HG03135 (cell line): ENCODE measurements at regions not wholly inside any gene's neighbourhood (a gene's known extent, or its start where the extent isn't known, plus 50 kb on each side); places are given as distances from the start of the nearest gene placed in this dataset.
"Not testable (repeated sequence)": the region's sequence is repeated elsewhere in the genome, so short reads cannot be mapped to it uniquely, and the experiment has no call there.

ENCODE experiments used
- ATAC-seq: cut with Tn5 transposase; IDR thresholded peaks from one replicate; pipeline ENCODE4 v1.9.1; 2021; ENCODE audit warnings: mild to moderate bottlenecking, moderate library complexity; ENCODE audit not compliant: unreplicated experiment

DNA sequence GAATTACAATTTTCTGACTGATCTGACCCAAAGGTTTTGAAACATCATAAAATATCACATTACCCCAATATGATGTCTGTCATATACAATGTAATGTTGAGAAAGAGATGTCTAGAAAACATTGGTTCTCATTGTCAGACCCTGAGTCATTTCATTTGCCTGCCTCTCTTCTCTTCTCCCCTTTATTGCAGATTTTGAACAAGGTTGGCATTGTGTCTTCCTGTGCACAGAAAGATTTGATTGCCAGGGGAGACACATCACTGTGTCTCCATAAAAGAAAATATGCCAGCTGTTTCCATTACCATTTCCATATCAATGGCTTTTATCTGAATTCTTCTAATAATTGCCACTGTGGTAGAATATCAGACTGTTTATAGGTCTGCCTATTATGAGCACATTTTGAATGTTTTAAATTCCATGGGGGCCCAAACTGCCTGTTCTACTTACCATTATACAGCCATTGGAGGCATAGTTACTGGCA is 65.6 kb downstream of the IFI44 start:
- ATAC-seq: no peak

DNA sequence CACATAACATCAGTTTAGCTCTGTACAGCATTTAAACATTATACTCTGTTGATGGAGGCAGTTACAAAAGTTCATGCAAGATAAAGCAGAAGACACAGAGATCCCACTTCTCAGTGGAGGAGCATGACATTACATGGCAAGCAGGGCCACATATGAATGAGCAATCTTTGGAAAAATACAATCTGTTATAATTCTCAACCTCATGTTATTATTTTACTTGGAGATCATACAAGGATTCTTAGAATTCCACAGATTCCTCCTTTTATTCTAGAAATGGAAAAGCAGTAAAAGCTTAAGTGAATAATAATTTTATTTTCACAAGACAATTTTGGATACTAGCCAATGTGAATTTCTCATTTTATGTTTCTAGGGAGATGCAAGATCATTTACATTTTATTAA is 66.6 kb downstream of the IFI44 start:
- no peak for ATAC-seq

DNA sequence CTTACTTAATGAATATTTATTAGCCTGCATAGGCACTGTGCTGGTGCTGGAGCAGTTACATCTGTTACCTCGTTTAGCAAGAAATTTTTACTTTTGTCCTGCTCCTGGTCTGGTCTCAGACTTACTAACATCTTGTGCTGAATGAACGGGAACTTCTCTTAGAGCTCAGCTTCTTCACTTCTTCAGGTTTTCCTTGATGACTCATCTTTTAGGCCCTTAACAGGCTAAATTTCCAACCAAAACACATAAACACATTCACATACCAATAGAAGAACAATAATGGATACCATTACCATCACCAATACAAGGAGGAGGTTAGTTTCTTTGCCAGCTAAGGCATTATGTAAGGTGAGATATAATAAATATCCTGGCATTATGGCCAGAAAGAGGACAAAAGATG is 68.9 kb downstream of the IFI44 start:
- no peak for ATAC-seq

DNA sequence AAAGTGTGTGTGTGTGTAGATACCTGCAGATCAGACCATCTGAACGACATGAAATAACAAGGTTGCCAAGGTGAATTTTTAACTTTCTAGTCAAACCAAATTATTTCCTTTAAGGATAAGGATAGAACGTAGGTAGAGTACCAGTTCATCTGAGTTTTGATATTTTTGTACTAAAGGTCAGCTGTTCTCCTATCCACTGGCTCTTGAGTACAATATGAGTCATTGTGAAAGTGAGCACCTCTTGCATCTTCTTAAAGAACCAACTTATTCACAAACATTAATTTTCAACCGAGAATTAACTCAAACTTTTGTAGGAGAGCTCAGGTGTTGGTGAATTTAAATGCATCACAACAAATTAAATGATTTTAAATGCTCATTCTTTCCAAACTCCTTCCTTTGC is 71.5 kb downstream of the IFI44 start:
- ATAC-seq: no peak

DNA sequence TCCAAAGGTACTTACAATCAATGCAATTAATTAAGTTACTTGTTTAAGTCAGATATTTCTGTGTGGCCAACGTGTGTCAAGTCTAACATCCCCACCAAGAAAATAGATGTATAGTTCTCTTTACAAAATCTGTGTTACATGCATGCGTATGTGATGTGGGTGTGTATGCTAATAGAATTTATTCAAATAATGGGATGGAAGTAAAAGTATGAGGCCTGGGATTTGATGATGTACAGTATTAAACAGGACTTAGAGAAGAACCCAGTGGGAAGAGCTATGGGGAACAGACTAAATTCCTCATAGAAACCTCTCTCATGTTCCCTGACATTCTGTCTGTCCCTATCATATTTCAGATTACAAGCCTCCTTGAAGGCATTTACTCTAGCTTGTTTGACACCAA is 72.5 kb downstream of the IFI44 start:
- ATAC-seq: no peak

DNA sequence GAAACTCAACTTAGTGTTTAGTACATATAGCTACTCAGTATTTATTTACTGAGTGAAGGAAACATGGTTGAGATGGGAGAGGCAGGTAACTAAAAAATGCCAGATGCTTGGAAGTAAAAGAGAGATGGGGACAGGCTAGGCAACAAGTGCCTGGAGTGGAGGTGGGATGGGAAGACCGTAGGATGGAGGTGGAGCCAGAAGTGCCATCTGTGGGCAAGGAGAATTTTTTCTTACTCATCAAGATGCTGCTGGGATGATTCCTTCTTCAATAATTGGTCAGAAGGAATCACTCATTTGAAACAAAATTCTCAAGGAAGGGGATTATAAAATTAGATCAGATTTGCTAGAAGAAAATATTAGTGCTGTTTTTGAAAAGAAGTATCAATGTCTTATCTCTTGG is 72.9 kb downstream of the IFI44 start:
- ATAC-seq: no peak

DNA sequence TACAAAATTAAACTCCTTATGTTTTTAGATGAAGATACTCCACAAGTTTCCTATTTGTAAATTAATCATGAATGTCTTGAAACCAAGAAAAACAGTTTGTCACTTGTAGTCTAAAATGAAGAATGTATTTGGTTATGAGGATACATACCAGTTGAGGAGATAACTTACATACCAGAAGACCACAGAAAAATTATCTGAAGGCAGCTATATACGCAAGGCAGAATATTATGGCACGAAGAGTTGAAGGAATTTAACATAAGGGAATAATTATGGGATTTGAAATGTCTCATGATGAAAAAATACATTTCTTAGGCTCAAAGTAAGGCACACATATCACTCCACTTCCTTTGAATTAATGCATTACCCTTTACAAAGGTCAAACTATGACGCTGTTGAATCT is 73.3 kb downstream of the IFI44 start:
- no peak for ATAC-seq

DNA sequence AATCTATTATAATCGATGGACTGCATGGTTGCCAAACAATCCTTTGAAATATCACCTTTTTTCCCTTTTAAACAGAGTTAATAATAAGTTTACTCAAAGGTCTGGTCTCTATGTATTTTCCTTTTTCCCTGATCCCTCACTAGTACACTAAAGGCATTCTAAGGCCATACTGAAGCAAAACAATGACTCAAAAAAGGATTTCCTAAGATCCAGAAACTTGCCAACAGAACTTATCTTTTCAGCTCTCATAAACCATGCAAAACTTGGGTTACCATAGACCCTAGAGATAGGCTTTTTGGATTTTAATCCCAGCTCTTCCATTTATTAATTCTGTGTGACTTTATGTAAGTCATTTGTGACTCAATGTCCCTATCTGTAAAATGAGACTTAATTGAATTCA is 77.1 kb downstream of the IFI44 start:
- no peak for ATAC-seq

DNA sequence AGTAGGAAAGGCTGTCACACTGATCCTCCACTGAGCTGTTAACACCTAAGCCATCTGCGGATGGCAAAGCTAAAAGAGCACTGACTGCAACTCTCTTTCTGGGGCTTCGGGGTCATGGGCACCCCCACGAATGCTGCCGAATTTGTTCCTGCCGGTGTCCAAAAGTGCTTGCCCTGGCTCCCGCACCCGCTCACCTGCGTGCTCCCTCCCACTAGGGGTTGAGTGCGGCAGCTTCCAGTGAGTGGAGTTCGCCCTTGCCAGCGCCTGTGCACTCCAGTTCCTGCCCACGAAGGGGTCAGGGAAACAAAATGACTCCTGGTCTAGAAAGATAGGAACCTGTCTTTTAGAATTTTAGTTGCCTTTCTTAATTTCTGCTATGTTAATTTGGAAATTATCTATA is 78.7 kb downstream of the IFI44 start:
- ATAC-seq: no peak

DNA sequence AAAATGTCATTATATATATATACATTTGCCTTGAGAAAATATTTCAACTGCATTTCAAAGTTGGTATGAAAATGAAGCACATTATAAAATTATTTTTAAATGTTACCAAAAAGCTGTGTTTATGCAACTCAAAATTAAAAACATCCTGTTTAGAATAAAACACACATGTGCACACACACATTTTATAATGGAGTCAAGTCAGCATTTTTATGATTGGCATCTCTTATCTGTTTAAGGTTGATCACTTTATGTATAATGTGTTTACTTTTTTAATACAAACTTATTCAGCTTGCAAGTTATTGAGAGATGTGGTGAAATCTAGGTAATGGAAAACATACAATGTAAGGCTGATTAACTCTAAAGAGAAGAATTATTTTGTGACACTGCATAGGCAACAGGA is 80.4 kb downstream of the IFI44 start:
- ATAC-seq: no peak

DNA sequence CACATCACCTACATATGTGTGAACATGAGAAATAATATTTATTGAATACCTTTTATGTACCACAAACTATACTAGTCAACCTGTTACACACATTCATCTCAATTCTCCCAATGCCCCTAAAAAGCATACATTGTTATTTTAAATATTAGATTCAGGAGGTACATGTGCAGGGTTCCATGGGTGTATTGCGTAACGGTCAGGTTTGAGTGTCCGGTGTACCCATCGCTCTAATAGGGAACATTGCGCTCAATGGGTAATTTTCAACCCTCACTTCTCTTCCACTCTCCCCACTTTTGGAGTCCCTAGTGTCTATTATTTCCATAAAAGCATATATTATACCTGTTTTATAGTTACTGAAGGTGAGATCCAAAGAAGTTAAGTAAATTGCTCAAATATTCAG is 82.0 kb downstream of the IFI44 start:
- no peak for ATAC-seq

DNA sequence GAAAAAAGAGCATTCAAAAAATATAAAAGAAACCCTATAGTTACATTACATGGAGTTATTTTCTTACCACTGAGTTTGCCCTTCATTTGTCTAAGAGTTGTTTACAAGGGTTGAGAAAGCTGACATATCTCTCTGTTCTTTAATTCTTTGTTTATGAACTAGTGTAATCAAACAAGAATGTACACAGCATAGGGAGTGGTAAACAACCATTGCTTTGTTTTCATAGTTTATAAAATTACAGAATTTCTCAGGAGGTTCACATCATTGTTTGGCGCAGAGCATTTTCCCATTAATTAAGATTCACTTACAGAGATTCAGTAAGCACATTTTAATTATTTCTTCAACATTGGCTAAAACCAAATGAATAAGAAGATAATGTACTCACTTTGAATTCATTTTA is 87.6 kb downstream of the IFI44 start:
- no peak for ATAC-seq

DNA sequence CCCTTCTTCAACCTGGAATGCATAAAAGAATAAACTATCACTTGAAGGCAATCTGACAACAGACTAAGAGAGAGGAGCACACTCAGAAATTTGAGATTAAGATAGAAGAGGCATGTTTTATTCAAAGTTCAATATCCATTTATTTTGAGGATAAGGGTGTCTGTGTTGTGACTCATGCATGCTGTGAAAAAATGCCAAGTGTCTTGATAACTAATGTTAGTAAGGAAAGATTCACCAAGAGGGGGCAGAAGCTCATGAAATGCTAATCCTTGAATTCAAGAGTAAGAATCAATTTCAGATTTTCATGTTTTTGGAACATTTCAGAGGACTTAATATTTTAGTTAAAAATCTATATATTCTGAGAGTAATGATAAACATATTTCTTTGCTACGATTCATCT is 94.0 kb downstream of the IFI44 start:
- no peak for ATAC-seq

DNA sequence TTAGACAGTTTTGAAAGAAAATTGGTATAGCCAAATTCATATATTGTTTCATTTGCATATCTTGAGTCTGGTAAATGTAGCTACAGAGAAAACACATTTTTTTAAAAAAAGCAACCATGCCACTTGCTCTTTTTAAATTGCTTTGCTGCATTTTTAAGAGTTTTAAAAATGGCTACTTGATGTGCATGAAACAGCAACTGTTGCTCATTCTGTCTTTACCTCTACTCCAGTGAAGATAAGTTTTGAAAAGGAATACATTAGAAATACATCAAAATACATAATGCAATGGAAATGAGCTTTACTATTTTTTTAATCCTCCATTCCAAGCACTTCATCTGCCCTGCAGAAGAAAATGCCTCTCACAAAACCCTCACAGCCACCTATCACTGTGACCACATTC is 95.5 kb downstream of the IFI44 start:
- no peak for ATAC-seq

DNA sequence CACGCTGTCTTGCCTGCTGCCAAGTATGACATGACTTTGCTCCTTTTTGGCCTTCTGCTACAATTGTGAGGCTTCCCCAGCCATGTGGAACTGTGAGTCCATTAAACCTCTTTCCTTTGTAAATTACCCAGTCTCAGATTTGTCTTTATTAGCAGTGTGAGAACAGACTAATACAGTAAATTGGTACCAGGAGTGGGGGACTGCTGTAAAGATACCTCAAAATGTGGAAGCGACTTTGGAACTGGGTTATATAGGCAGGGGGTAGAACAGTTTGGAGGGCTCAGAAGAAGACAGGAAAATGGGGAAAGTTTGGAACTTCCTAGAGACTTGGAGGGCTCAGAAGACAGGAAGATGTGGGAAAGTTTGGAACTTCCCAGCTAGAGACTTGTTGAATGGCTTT is 104.0 kb downstream of the IFI44 start:
- ATAC-seq: not testable (repeated sequence)

DNA sequence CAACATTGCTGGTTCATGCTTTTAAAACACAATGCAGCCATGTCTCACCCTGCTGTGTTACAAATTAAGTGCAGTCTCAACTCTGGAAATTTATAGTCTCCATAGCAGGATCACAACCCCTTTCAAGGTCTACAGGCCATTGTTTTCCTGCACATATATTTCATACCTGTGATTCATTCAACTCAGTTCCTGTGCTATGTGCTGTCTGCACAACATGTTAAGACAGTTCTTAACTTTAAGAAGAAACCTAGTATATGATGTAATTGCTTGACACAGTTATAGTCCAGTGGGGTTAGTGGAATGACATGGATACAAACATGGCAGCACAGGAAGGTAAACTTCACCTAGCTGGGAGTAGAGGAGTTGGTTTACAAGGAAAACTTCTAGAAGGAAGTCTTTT is 106.4 kb downstream of the IFI44 start:
- no peak for ATAC-seq

DNA sequence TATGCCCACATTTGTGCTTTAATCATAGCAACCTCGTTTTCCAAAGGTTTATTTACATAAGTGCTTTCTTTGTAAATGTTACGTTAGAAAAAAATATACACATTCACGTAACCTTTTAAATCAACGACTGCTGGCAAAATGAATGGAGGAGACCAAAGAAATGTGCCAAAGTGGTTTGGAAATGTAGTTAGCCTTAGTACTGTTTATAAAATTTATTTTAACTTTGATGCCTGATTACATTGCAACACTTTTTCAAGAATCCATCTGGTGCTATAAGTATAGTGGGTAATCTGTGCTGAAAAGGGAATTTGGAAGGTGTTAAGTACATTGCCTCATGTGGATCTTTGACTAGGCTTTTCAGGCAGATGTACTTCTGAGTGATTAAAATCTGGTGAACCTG is 108.9 kb downstream of the IFI44 start:
- no peak for ATAC-seq

DNA sequence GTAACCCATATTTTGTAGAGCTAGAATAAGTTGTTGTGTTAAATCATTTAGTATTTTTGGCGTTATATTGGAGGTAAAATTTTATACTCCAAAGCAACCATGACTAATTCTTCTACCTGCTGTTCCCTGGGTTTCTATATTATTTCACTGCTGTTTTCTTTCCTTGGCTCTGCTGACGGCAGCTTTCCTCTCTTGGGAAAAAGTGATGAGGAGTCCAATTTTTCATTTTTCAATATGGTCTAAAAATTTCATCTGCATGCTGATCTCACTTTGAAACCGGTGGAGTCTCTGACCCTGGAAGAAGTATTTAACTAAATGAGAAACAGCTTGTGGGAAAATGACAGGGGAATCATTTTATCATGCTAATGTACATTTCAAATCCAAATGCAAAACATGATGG is 110.2 kb downstream of the IFI44 start:
- ATAC-seq: no peak

DNA sequence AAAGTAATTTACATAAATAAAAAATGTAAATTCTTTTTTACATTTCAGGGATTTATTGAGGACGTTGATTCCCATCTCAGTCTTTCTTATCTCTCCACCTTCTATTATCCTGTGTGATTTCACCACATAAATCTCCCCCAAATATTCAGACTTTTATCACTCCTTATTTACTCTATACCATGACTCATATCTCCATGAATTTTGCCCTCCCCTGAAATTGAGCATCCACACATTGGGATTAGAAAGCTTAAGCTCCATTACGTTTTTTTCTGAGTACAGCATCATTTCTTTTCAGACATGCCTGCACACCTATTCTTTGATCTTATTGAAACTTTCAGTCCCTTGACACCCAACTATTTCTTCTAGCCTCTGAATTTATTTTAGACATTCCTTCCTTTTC is 111.2 kb downstream of the IFI44 start:
- no peak for ATAC-seq

DNA sequence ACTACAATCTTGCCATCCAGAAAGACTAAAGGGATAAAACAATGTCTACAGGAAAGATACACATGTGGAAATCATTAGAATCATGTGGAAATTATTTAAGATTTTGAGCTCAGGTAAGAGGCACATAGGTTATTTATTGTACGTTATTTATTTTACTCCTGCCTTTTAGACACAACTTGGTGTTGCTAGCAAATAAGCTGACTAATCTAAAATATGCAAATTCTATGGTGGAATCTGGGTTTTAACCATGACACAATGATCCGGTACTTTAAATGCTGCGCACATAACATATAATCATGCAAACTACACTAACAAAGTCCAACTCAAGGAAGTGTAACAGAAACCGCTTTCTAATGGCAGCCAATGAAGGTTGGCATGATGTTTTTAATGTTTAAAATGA is 112.5 kb downstream of the IFI44 start:
- no peak for ATAC-seq

DNA sequence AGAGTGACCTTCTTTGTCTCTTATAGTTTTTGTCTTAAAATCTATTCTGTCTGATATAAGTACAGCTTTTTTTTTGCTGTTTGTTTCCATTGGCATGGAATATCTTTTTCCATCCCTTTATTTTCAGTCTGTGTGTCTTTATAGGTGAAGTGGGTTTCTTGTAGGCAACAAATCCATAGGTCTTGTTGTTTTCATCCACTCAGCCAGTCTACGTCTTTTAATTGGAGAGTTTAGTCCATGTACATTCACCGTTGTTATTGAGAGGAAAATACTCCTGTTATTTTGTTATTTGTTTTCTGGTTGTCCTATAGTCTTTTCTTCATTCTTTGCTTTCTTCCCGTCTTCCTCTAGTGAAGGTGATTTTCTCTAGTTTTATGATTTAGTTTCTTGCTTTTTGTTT is 115.9 kb downstream of the IFI44 start:
- no peak for ATAC-seq

DNA sequence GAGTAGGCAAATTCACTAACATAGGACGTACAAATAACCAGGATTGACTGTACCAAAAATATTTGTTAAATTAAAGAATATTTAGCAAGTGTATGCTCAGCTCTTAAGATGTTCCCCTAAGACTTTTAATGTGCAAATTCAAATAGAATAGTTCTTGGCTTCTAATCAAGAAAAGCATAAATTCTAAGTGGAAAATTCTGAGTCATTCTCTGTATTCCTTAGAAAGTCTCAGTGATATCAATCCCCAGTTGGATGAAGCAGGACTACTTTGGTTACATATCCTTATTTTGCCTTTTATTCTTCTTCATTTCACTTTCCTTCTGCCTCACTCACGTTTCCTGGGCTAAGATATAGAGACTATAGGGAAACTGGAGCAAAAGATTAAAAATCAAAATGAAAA is 130.2 kb downstream of the IFI44 start:
- ATAC-seq: no peak

DNA sequence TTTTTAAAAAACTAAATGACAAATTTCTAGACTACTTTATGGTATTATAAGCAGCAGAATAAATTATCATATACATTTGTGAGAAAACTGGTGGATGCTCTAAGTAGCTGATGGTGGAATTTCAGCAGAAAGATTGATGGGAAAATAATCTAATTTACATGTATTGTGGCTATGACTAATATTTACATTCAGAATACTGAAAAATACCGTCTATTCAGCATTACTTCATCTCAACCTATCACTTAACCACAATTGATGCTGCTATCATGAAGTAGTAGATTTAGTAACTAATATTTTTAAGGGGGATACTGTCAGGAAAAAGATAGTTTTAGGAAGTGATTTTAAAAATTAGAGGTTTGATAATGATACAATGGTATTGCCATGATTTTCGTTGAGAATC is 137.9 kb downstream of the IFI44 start:
- ATAC-seq: no peak

DNA sequence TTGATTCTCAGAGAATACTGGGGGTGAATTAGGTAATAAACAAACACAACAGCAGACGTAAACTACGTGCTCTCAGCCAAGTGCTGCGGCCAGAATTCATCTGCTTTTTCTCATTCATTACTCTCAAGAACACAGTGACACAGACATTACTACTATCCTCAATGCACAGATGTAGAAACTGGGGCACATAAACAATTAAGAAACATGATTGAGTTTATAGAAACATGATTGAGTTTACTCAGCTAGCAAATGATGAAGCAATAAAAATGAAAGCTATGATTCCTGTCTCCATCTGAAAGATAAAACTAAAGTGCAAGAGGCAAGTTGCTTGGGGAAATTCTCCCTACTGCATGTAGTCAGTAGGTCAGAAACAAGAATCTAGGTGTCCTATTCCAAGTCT is 140.5 kb downstream of the IFI44 start:
- ATAC-seq: no peak
